GM23338 (cell line): ENCODE measurements at regions not wholly inside any gene's neighbourhood (a gene's known extent, or its start where the extent isn't known, plus 50 kb on each side); places are given as distances from the start of the nearest gene placed in this dataset.

Experiments
- ATAC-seq: fragments of 200-7000 bp; cut with Tn5 transposase; 3 replicates; pipeline ENCODE4 v1.9.1; 2020
- DNase-seq: peaks from one replicate; pipeline ENCODE4 v3.0.0-alpha.2; 2015; ENCODE audit warnings: low spot score
- H2AFZ ChIP-seq: fragments of 200-600 bp; sonication (generic); 2 replicates; pipeline ENCODE4 v1.8.0; 2016; ENCODE audit warnings: antibody characterized with exemption, mild to moderate bottlenecking, moderate library complexity
- H3F3A ChIP-seq: fragments of 200-600 bp; sonication (generic); replicated peaks from 2 replicates; pipeline ENCODE4 v1.8.0; 2017; ENCODE audit warnings: antibody characterized with exemption, mixed run types, low read depth
- H3K27ac ChIP-seq: fragments of 200-600 bp; sonication (generic); 2 replicates; pipeline ENCODE4 v1.6.1; 2016; ENCODE audit warnings: low read depth
- H3K27me3 ChIP-seq: fragments of 200-600 bp; sonication (generic); 2 replicates; pipeline ENCODE4 v1.8.0; 2016; ENCODE audit warnings: mild to moderate bottlenecking, mixed run types, moderate library complexity; ENCODE audit not compliant: insufficient read depth
- H3K36me3 ChIP-seq: fragments of 200-600 bp; sonication (generic); 2 replicates; pipeline ENCODE4 v1.8.0; 2016; ENCODE audit warnings: mild to moderate bottlenecking; ENCODE audit not compliant: insufficient read depth
- H3K4me1 ChIP-seq: fragments of 200-600 bp; sonication (generic); 2 replicates; pipeline ENCODE4 v1.8.0; 2016; ENCODE audit warnings: mild to moderate bottlenecking, moderate library complexity; ENCODE audit not compliant: insufficient read depth
- H3K4me2 ChIP-seq: fragments of 200-600 bp; sonication (generic); 2 replicates; pipeline ENCODE4 v1.7.1; 2017; ENCODE audit warnings: mixed run types
- H3K4me3 ChIP-seq: fragments of 200-600 bp; sonication (generic); 2 replicates; pipeline ENCODE4 v1.6.1; 2016; ENCODE audit warnings: mixed run types
- H3K79me2 ChIP-seq: fragments of 200-600 bp; sonication (generic); replicated peaks from 2 replicates; pipeline ENCODE4 v1.8.0; 2017; ENCODE audit warnings: mild to moderate bottlenecking; ENCODE audit not compliant: insufficient read depth
- H3K9me2 ChIP-seq: fragments of 200-600 bp; sonication (generic); 2 replicates; pipeline ENCODE4 v1.8.0; 2017; ENCODE audit not compliant: insufficient read depth
- H4K20me1 ChIP-seq: fragments of 200-600 bp; sonication (generic); replicated peaks from 2 replicates; pipeline ENCODE4 v1.8.0; 2017; ENCODE audit warnings: mild to moderate bottlenecking; ENCODE audit not compliant: insufficient read depth
- H3K27ac Mint-ChIP-seq: 2 replicates; pipeline ENCODE4 v1.8.0; 2020; ENCODE audit warnings: inconsistent platforms, mild to moderate bottlenecking, moderate library complexity, mixed read lengths
- H3K27me3 Mint-ChIP-seq: 3 replicates; pipeline ENCODE4 v1.8.0; 2022; ENCODE audit warnings: low read depth, mild to moderate bottlenecking, moderate library complexity, mixed read lengths, inconsistent platforms; ENCODE audit not compliant: insufficient read depth, poor library complexity
- H3K36me3 Mint-ChIP-seq: 3 replicates; pipeline ENCODE4 v1.8.0; 2021; ENCODE audit warnings: low read depth, mild to moderate bottlenecking, inconsistent platforms, moderate library complexity, mixed read lengths
- H3K4me1 Mint-ChIP-seq: 3 replicates; pipeline ENCODE4 v1.8.0; 2020; ENCODE audit warnings: mild to moderate bottlenecking, inconsistent platforms, mixed read lengths
- H3K4me3 Mint-ChIP-seq: 3 replicates; pipeline ENCODE4 v1.8.0; 2021; ENCODE audit warnings: moderate library complexity, mild to moderate bottlenecking, inconsistent platforms, mixed read lengths
- H3K9me3 Mint-ChIP-seq: 3 replicates; pipeline ENCODE4 v1.8.0; 2020; ENCODE audit warnings: moderate library complexity, mild to moderate bottlenecking, inconsistent platforms, mixed read lengths
- CREB1 ChIP-seq: fragments of 250-450 bp; sonication (Bioruptor Pico); IDR thresholded peaks from 2 replicates; pipeline ENCODE4 v1.5.0; 2020; ENCODE audit warnings: low read depth, mild to moderate bottlenecking, moderate library complexity
- CTCF ChIP-seq, 2 experiments: fragments of 200-600 bp in 1 of 2; sonication (generic) in 1 of 2; conservative IDR thresholded peaks; 2 replicates each; pipeline versions ENCODE4 v1.5.1 to v1.6.1; 2016 to 2017; ENCODE audit warnings: antibody characterized with exemption in 2 of 2, low read depth in 2 of 2, mild to moderate bottlenecking in 2 of 2, moderate library complexity in 1 of 2
- ETS1 ChIP-seq: IDR thresholded peaks from 2 replicates; pipeline ENCODE4 v1.6.1; 2016; ENCODE audit warnings: antibody characterized with exemption
- EZH2 ChIP-seq: fragments of 200-600 bp; sonication (generic); IDR thresholded peaks from one replicate; pipeline ENCODE4 v1.8.0; 2017; ENCODE audit warnings: antibody characterized with exemption, mild to moderate bottlenecking, low read depth; ENCODE audit not compliant: unreplicated experiment
- EZH2phosphoT487 ChIP-seq: fragments of 200-600 bp; sonication (generic); IDR thresholded peaks from one replicate; pipeline ENCODE4 v1.8.1; 2018; ENCODE audit warnings: antibody characterized with exemption; ENCODE audit not compliant: unreplicated experiment
- JUNB ChIP-seq: IDR thresholded peaks from one replicate; pipeline ENCODE4 v1.6.1; 2016; ENCODE audit warnings: antibody characterized with exemption; ENCODE audit not compliant: unreplicated experiment
- NANOG ChIP-seq: IDR thresholded peaks from 2 replicates; pipeline ENCODE4 v1.6.1; 2016; ENCODE audit warnings: antibody characterized with exemption, borderline replicate concordance
- POLR2AphosphoS5 ChIP-seq: IDR thresholded peaks from 2 replicates; pipeline ENCODE4 v1.6.1; 2016; ENCODE audit warnings: antibody characterized with exemption, low read depth
- REST ChIP-seq: IDR thresholded peaks from one replicate; pipeline ENCODE4 v1.6.1; 2018; ENCODE audit warnings: antibody characterized with exemption; ENCODE audit not compliant: unreplicated experiment
- STAT1 ChIP-seq: IDR thresholded peaks from one replicate; pipeline ENCODE4 v1.6.1; 2016; ENCODE audit warnings: antibody characterized with exemption; ENCODE audit not compliant: unreplicated experiment
- ZNF114 ChIP-seq: fragments of 250-450 bp; sonication (Bioruptor Pico); IDR thresholded peaks from 2 replicates; pipeline ENCODE4 v1.5.0; 2020; ENCODE audit warnings: mild to moderate bottlenecking, moderate library complexity
- ZNF331 ChIP-seq: fragments of 250-450 bp; sonication (Bioruptor Pico); IDR thresholded peaks from 2 replicates; pipeline ENCODE4 v1.5.0; 2020; ENCODE audit warnings: low read depth, mild to moderate bottlenecking, moderate library complexity
- ZNF462 ChIP-seq: fragments of 250-450 bp; sonication (Bioruptor Pico); IDR thresholded peaks from 2 replicates; pipeline ENCODE4 v1.5.0; 2020; ENCODE audit warnings: mild to moderate bottlenecking, moderate library complexity

GRCh38 chr16:34803683-34804416 is 1344.4 kb downstream of the TP53TG3F start:
- Mint-ChIP-seq H3K27ac (no peak overlapping the region), H3K9me3 (peaks cover 26% of the 10 kb centered on the region), H3K4me1 (no peaks in the 10 kb centered on the region), H3K4me3 (no peak overlapping the region), H3K27me3 (peaks cover 3% of the 10 kb centered on the region), H3K36me3 (peaks cover 8% of the 10 kb centered on the region; the same call in 2 of the 3 replicates)
- Histone ChIP-seq H3K79me2 (no peaks in the 10 kb centered on the region), H3K9me2 (no peaks in the 10 kb centered on the region), H3K4me3 (no peak overlapping the region), H3K36me3 (no peaks in the 10 kb centered on the region), H3F3A (no peaks in the 10 kb centered on the region), H2AFZ (no peak overlapping the region), H4K20me1 (no peaks in the 10 kb centered on the region), H3K4me1 (no peaks in the 10 kb centered on the region), H3K27ac (no peak overlapping the region), H3K4me2 (no peak overlapping the region), H3K27me3 (no peaks in the 10 kb centered on the region)
- TF ChIP-seq ZNF462 (CRISPR knock-in tag), result no peak
- no peak for TF ChIP-seq EZH2
- no peak for TF ChIP-seq CREB1 (CRISPR knock-in tag)
- no peak for TF ChIP-seq EZH2phosphoT487
- no peak for TF ChIP-seq NANOG
- no peak for TF ChIP-seq CTCF (conservative IDR thresholded peaks at IDR 0.05; ENCODE audit: low read depth in 2 of 2)
- TF ChIP-seq JUNB, result no peak
- TF ChIP-seq ZNF331, result no peak
- TF ChIP-seq ETS1, result no peak
- TF ChIP-seq POLR2AphosphoS5, result no peak
- no peak for TF ChIP-seq STAT1
- TF ChIP-seq REST, result no peak
- TF ChIP-seq ZNF114 (CRISPR knock-in tag), result no peak
- ATAC-seq, result no peak
- no peak for DNase-seq
